Liver (tissue), 8 donors: ENCODE measurements at regions not wholly inside any gene's neighbourhood (a gene's known extent, or its start where the extent isn't known, plus 50 kb on each side); places are given as distances from the start of the nearest gene placed in this dataset.

Source experiments
- DNase-seq: peaks from one replicate; pipeline ENCODE4 v3.0.0-alpha.2; 2017; ENCODE audit warnings: low spot score
- H3K27ac ChIP-seq, 2 donors: one replicate each; pipeline ENCODE4 v1.7.0; 2013; ENCODE audit warnings: inconsistent platforms in 2 of 2, low read length in 2 of 2, control low read depth in 1 of 2, low read depth in 1 of 2, mild to moderate bottlenecking in 1 of 2
- H3K27me3 ChIP-seq, 4 donors: one replicate each; pipeline versions ENCODE4 v1.6.1 to v1.7.0; 2013; ENCODE audit warnings: low read length in 3 of 4, inconsistent platforms in 1 of 4, mild to moderate bottlenecking in 1 of 4, moderate library complexity in 1 of 4; ENCODE audit not compliant: control insufficient read depth in 4 of 4, insufficient read depth in 4 of 4
- H3K36me3 ChIP-seq, 4 donors: one replicate each; pipeline versions ENCODE4 v1.6.1 to v1.7.0; 2013; ENCODE audit warnings: low read length in 3 of 4, mild to moderate bottlenecking in 3 of 4, low read depth in 1 of 4, moderate library complexity in 1 of 4; ENCODE audit not compliant: control insufficient read depth in 4 of 4, insufficient read depth in 3 of 4
- H3K4me1 ChIP-seq, 4 donors: one replicate each; pipeline versions ENCODE4 v1.6.1 to v1.7.0; 2013; ENCODE audit warnings: low read length in 3 of 4, mild to moderate bottlenecking in 3 of 4, moderate library complexity in 1 of 4; ENCODE audit not compliant: control insufficient read depth in 4 of 4, insufficient read depth in 4 of 4
- H3K4me3 ChIP-seq, 3 donors: one replicate each; pipeline versions ENCODE4 v1.6.1 to v1.7.0; 2013; ENCODE audit warnings: low read length in 3 of 3, control low read depth in 1 of 3, low read depth in 1 of 3, mild to moderate bottlenecking in 1 of 3
- H3K9ac ChIP-seq, 2 donors: one replicate each; pipeline ENCODE4 v1.7.0; 2013; ENCODE audit warnings: low read length in 2 of 2, mild to moderate bottlenecking in 2 of 2, moderate library complexity in 2 of 2, control low read depth in 1 of 2, low read depth in 1 of 2
- H3K9me3 ChIP-seq, 4 donors: one replicate each; pipeline versions ENCODE4 v1.6.1 to v1.7.0; 2013; ENCODE audit warnings: low read length in 3 of 4; ENCODE audit not compliant: control insufficient read depth in 4 of 4
- FOXA2 ChIP-seq: IDR thresholded peaks from 2 replicates; pipeline ENCODE4 v1.6.1; 2016; ENCODE audit warnings: antibody characterized with exemption
- GABPA ChIP-seq, 2 donors: IDR thresholded peaks in 1 of 2; conservative IDR thresholded peaks in 1 of 2; 2 replicates each; pipeline ENCODE4 v1.6.1; 2016; ENCODE audit warnings: antibody characterized with exemption in 2 of 2, mild to moderate bottlenecking in 1 of 2, moderate library complexity in 1 of 2
- HNF4A ChIP-seq, 2 donors: conservative IDR thresholded peaks; 2 replicates each; pipeline ENCODE4 v1.6.1; 2016; ENCODE audit warnings: antibody characterized with exemption in 2 of 2, mild to moderate bottlenecking in 2 of 2
- HNF4G ChIP-seq: IDR thresholded peaks from 2 replicates; pipeline ENCODE4 v1.6.1; 2016; ENCODE audit warnings: antibody characterized with exemption
- JUND ChIP-seq, 2 donors: IDR thresholded peaks; 2 replicates each; pipeline ENCODE4 v1.6.1; 2016; ENCODE audit warnings: antibody characterized with exemption in 2 of 2
- NR2F2 ChIP-seq: IDR thresholded peaks from 2 replicates; pipeline ENCODE4 v1.6.1; 2016; ENCODE audit warnings: antibody characterized with exemption
- RAD21 ChIP-seq, 2 donors: IDR thresholded peaks; 2 replicates each; pipeline ENCODE4 v1.6.1; 2016; ENCODE audit warnings: antibody characterized with exemption in 2 of 2, mild to moderate bottlenecking in 2 of 2
- RXRA ChIP-seq, 2 donors: IDR thresholded peaks; 2 replicates each; pipeline ENCODE4 v1.6.1; 2017 to 2018; ENCODE audit warnings: antibody characterized with exemption in 2 of 2, mild to moderate bottlenecking in 1 of 2
- SP1 ChIP-seq: IDR thresholded peaks from 2 replicates; pipeline ENCODE4 v1.6.1; 2018; ENCODE audit warnings: antibody characterized with exemption, mild to moderate bottlenecking
- TAF1 ChIP-seq: conservative IDR thresholded peaks from 2 replicates; pipeline ENCODE4 v1.6.1; 2016; ENCODE audit warnings: antibody characterized with exemption, mild to moderate bottlenecking
- YY1 ChIP-seq: IDR thresholded peaks from 2 replicates; pipeline ENCODE4 v1.6.1; 2016; ENCODE audit warnings: antibody characterized with exemption, mild to moderate bottlenecking
- WGBS: extraction: QIAGEN DNeasy Blood & Tissue Kit; methylation state at CpG from one replicate; pipeline ENCODE4 v1.1.7; 2013; 5-methylcytosine and 5-hydroxymethylcytosine counted together
- TF ChIP-seq, protein P1 (sequence below): IDR thresholded peaks from 2 replicates; pipeline ENCODE4 v1.6.1; 2016; ENCODE audit warnings: antibody characterized with exemption, mild to moderate bottlenecking
- TF ChIP-seq, protein P2 (sequence below): IDR thresholded peaks from 2 replicates; pipeline ENCODE4 v1.6.1; 2016; ENCODE audit warnings: antibody characterized with exemption
- TF ChIP-seq, protein P3 (sequence below): fragments of 150-350 bp; IDR thresholded peaks from 2 replicates; pipeline ENCODE4 v1.5.1; 2017; ENCODE audit warnings: improper control_type of control experiment, low read depth, low read length; ENCODE audit not compliant: missing input control
- donor health status: healthy.
- donor health status: healthy.
- donor health status: healthy.
- donor health status: healthy.
- donor health status: healthy.

DNA sequence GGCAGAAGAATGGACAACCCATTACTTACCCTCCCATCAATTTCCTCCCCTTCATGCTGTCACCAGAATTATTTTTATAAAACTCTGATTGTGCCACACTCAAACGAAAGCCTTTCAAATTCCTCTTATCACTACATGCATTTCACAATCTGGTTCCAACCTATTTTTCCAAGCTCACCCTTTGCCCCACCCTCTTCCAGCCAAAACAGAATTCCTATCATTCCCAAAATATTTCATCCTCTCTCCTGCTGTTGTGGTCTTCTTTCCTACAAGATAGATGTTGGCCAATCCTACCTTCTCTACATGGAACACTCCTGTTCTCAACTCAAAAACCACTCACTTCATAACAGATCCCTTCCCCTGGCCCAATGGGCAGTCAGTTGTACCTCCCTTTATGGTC, 111.5 kb downstream of the ELAPOR2 start:
- WGBS = 33% methylated on average over 1 of the region's 1 CpG
- Histone ChIP-seq H3K27ac (no peak overlapping the region), H3K4me1 (no peaks in the 10 kb centered on the region), H3K36me3 (no peaks in the 10 kb centered on the region), H3K27me3 (no peaks in the 10 kb centered on the region), H3K9ac (no peak overlapping the region), H3K9me3 (no peaks in the 10 kb centered on the region), H3K4me3 (no peak overlapping the region)
- no peak for DNase-seq
- no peak for TF ChIP-seq RXRA (IDR thresholded peaks at IDR 0.05)
- TF ChIP-seq GABPA (IDR thresholded peaks at IDR 0.05 in 1 of 2, conservative IDR thresholded peaks at IDR 0.05 in 1 of 2) = no peak
- no peak for TF ChIP-seq HNF4A (conservative IDR thresholded peaks at IDR 0.05)
- no peak for TF ChIP-seq JUND (IDR thresholded peaks at IDR 0.05)
- TF ChIP-seq, protein P1, sequence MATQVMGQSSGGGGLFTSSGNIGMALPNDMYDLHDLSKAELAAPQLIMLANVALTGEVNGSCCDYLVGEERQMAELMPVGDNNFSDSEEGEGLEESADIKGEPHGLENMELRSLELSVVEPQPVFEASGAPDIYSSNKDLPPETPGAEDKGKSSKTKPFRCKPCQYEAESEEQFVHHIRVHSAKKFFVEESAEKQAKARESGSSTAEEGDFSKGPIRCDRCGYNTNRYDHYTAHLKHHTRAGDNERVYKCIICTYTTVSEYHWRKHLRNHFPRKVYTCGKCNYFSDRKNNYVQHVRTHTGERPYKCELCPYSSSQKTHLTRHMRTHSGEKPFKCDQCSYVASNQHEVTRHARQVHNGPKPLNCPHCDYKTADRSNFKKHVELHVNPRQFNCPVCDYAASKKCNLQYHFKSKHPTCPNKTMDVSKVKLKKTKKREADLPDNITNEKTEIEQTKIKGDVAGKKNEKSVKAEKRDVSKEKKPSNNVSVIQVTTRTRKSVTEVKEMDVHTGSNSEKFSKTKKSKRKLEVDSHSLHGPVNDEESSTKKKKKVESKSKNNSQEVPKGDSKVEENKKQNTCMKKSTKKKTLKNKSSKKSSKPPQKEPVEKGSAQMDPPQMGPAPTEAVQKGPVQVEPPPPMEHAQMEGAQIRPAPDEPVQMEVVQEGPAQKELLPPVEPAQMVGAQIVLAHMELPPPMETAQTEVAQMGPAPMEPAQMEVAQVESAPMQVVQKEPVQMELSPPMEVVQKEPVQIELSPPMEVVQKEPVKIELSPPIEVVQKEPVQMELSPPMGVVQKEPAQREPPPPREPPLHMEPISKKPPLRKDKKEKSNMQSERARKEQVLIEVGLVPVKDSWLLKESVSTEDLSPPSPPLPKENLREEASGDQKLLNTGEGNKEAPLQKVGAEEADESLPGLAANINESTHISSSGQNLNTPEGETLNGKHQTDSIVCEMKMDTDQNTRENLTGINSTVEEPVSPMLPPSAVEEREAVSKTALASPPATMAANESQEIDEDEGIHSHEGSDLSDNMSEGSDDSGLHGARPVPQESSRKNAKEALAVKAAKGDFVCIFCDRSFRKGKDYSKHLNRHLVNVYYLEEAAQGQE = no peak
- no peak for TF ChIP-seq NR2F2
- TF ChIP-seq HNF4G = no peak
- TF ChIP-seq, protein P2, sequence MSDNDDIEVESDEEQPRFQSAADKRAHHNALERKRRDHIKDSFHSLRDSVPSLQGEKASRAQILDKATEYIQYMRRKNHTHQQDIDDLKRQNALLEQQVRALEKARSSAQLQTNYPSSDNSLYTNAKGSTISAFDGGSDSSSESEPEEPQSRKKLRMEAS = no peak
- no peak for TF ChIP-seq RAD21 (IDR thresholded peaks at IDR 0.05)

DNA sequence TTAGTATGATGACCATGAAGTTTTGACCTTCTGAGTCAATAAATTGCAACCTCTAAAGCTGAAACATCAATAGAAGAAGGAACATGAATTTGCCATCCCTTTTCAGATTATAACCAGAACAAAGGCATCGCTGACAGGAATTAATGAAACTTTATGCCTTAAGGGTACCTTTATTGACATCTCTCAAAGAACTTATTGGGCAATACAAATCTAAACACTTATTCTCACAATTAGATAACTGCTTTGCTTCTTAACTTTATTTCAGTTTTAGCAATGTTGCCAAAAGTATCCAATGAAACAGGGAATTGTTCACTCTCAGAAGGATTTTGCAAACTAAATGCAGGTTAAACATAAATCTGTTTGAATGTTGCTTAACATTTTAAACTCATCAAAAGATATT, 116.0 kb downstream of the ELAPOR2 start:
- H3K27ac ChIP-seq = no peak overlapping the region
- H3K4me1 ChIP-seq = peaks cover 0 to 2% (median 0%) of the 10 kb centered on the region in 4 donors
- DNase-seq = no peak
- H3K4me3 ChIP-seq = no peak overlapping the region
- H3K9me3 ChIP-seq = no peaks in the 10 kb centered on the region
- H3K27me3 ChIP-seq = no peaks in the 10 kb centered on the region
- TF ChIP-seq HNF4A (conservative IDR thresholded peaks at IDR 0.05) = no peak
- TF ChIP-seq RAD21 (IDR thresholded peaks at IDR 0.05) = no peak
- TF ChIP-seq RXRA (IDR thresholded peaks at IDR 0.05) = no peak
- no peak for TF ChIP-seq TAF1
- no peak for TF ChIP-seq FOXA2
- no peak for TF ChIP-seq HNF4G
- no peak for TF ChIP-seq SP1
- TF ChIP-seq, protein P3, sequence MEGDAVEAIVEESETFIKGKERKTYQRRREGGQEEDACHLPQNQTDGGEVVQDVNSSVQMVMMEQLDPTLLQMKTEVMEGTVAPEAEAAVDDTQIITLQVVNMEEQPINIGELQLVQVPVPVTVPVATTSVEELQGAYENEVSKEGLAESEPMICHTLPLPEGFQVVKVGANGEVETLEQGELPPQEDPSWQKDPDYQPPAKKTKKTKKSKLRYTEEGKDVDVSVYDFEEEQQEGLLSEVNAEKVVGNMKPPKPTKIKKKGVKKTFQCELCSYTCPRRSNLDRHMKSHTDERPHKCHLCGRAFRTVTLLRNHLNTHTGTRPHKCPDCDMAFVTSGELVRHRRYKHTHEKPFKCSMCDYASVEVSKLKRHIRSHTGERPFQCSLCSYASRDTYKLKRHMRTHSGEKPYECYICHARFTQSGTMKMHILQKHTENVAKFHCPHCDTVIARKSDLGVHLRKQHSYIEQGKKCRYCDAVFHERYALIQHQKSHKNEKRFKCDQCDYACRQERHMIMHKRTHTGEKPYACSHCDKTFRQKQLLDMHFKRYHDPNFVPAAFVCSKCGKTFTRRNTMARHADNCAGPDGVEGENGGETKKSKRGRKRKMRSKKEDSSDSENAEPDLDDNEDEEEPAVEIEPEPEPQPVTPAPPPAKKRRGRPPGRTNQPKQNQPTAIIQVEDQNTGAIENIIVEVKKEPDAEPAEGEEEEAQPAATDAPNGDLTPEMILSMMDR = no peak
- TF ChIP-seq JUND (IDR thresholded peaks at IDR 0.05) = no peak
- TF ChIP-seq GABPA (IDR thresholded peaks at IDR 0.05 in 1 of 2, conservative IDR thresholded peaks at IDR 0.05 in 1 of 2) = no peak
- TF ChIP-seq YY1 = no peak
- WGBS = 84% methylated on average over 1 of the region's 1 CpG
- no peaks in the 10 kb centered on the region for H3K36me3 ChIP-seq
- no peak overlapping the region for H3K9ac ChIP-seq
